NCI-H2227 (cell line): ENCODE measurements at regions not wholly inside any gene's neighbourhood (a gene's known extent, or its start where the extent isn't known, plus 50 kb on each side); places are given as distances from the start of the nearest gene placed in this dataset.

Source experiments
- DNase-seq: peaks from one replicate; lab custom pipeline; 2025; ENCODE audit not compliant: unreplicated experiment; lab: John Stamatoyannopoulos, UW

- no peak for DNase-seq
Observed at GRCh38 chr6:169902070-169902469, 150.6 kb downstream of the ERMARD start.

- DNase-seq = no peak
Observed at GRCh38 chr6:169899481-169900145, 148.2 kb downstream of the ERMARD start.

- no peak for DNase-seq
Observed at GRCh38 chr6:169898788-169899480, 147.5 kb downstream of the ERMARD start.

GRCh38 chr6:169897601-169898358 is 146.4 kb downstream of the ERMARD start:
- no peak for DNase-seq

GRCh38 chr6:169896826-169897456 is 145.5 kb downstream of the ERMARD start:
- DNase-seq = no peak

- DNase-seq = no peak
Observed at GRCh38 chr6:169895926-169896761, 144.7 kb downstream of the ERMARD start.

- no peak for DNase-seq
Observed at GRCh38 chr6:169895000-169895759, 143.8 kb downstream of the ERMARD start.

- no peak for DNase-seq
Observed at GRCh38 chr6:169894377-169894960, 143.0 kb downstream of the ERMARD start.

- no peak for DNase-seq
Observed at GRCh38 chr6:169893624-169894023, 142.2 kb downstream of the ERMARD start.

GRCh38 chr6:169891846-169892245 is 140.4 kb downstream of the ERMARD start:
- DNase-seq = no peak

GRCh38 chr6:169891421-169891820 is 140.0 kb downstream of the ERMARD start:
- no peak for DNase-seq

- no peak for DNase-seq
Observed at GRCh38 chr6:169890901-169891300, 139.5 kb downstream of the ERMARD start.

GRCh38 chr6:169890049-169890448 is 138.6 kb downstream of the ERMARD start:
- DNase-seq = no peak

- no peak for DNase-seq
Observed at GRCh38 chr6:169887529-169888140, 136.2 kb downstream of the ERMARD start.

- DNase-seq = no peak
Observed at GRCh38 chr6:169886631-169887227, 135.3 kb downstream of the ERMARD start.

- DNase-seq = no peak
Observed at GRCh38 chr6:169885831-169886230, 134.4 kb downstream of the ERMARD start.

GRCh38 chr6:169885131-169885530 is 133.7 kb downstream of the ERMARD start:
- DNase-seq = no peak

GRCh38 chr6:169884158-169884557 is 132.7 kb downstream of the ERMARD start:
- no peak for DNase-seq

- DNase-seq = no peak
Observed at GRCh38 chr6:169883316-169883715, 131.9 kb downstream of the ERMARD start.
